SK-N-SH (cell line): ENCODE measurements at regions not wholly inside any gene's neighbourhood (a gene's known extent, or its start where the extent isn't known, plus 50 kb on each side); places are given as distances from the start of the nearest gene placed in this dataset.

Experiments used
- FOSL2 ChIP-seq: IDR thresholded peaks from 2 replicates; pipeline ENCODE4 v1.4.0; 2012; ENCODE audit warnings: low read depth, mild to moderate bottlenecking, moderate library complexity, borderline replicate concordance
- GABPA ChIP-seq: IDR thresholded peaks from 2 replicates; pipeline ENCODE4 v1.4.0; 2012; ENCODE audit warnings: low read depth, mild to moderate bottlenecking
- MAX ChIP-seq: IDR thresholded peaks from 2 replicates; pipeline ENCODE4 v1.4.0; 2012; ENCODE audit warnings: low read depth
- NFIC ChIP-seq: IDR thresholded peaks from 2 replicates; pipeline ENCODE4 v1.4.0; 2012; ENCODE audit warnings: borderline replicate concordance
- SIN3A ChIP-seq: IDR thresholded peaks from 2 replicates; pipeline ENCODE4 v1.6.1; 2012; ENCODE audit warnings: low read depth, mild to moderate bottlenecking, low read length, moderate library complexity, borderline replicate concordance
- SMC3 ChIP-seq: IDR thresholded peaks from 2 replicates; pipeline ENCODE4 v1.6.1; 2012; ENCODE audit warnings: low read depth, low read length, improper control_type of control experiment
- USF1 ChIP-seq: IDR thresholded peaks from 2 replicates; pipeline ENCODE4 v1.4.0; 2012; ENCODE audit warnings: low read depth, borderline replicate concordance

- TF ChIP-seq FOSL2 (no peak), GABPA (no peak), NFIC (no peak), MAX (no peak), USF1 (no peak), SMC3 (no peak), SIN3A (no peak)
Measured at GRCh38 chr14:34219661-34220377, 242.2 kb downstream of the SPTSSA start.
